Skeletal muscle tissue (tissue), 3 donors: ENCODE measurements at regions not wholly inside any gene's neighbourhood (a gene's known extent, or its start where the extent isn't known, plus 50 kb on each side); places are given as distances from the start of the nearest gene placed in this dataset.

ENCODE experiments used
- H3K27ac ChIP-seq: one replicate; pipeline ENCODE4 v1.7.0; 2013; ENCODE audit warnings: mild to moderate bottlenecking, low read depth, low read length, inconsistent platforms
- H3K27me3 ChIP-seq, 3 donors: one replicate each; pipeline ENCODE4 v1.7.0; 2013; ENCODE audit warnings: low read length in 3 of 3; ENCODE audit not compliant: control insufficient read depth in 3 of 3, insufficient read depth in 3 of 3
- H3K36me3 ChIP-seq, 3 donors: one replicate each; pipeline ENCODE4 v1.7.0; 2013; ENCODE audit warnings: low read length in 3 of 3; ENCODE audit not compliant: control insufficient read depth in 3 of 3, insufficient read depth in 3 of 3
- H3K4me1 ChIP-seq, 3 donors: one replicate each; pipeline ENCODE4 v1.7.0; 2013; ENCODE audit warnings: low read length in 3 of 3, mild to moderate bottlenecking in 3 of 3; ENCODE audit not compliant: control insufficient read depth in 3 of 3, insufficient read depth in 3 of 3
- H3K4me3 ChIP-seq, 3 donors: one replicate each; pipeline ENCODE4 v1.7.0; 2013; ENCODE audit warnings: low read length in 3 of 3
- H3K9ac ChIP-seq, 3 donors: one replicate each; pipeline ENCODE4 v1.7.0; 2013; ENCODE audit warnings: low read length in 3 of 3, mild to moderate bottlenecking in 3 of 3, moderate library complexity in 2 of 3, low read depth in 1 of 3
- H3K9me3 ChIP-seq, 3 donors: one replicate each; pipeline ENCODE4 v1.7.0; 2013; ENCODE audit warnings: low read length in 3 of 3; ENCODE audit not compliant: control insufficient read depth in 3 of 3
- donor health status: Osteomylitis.

DNA sequence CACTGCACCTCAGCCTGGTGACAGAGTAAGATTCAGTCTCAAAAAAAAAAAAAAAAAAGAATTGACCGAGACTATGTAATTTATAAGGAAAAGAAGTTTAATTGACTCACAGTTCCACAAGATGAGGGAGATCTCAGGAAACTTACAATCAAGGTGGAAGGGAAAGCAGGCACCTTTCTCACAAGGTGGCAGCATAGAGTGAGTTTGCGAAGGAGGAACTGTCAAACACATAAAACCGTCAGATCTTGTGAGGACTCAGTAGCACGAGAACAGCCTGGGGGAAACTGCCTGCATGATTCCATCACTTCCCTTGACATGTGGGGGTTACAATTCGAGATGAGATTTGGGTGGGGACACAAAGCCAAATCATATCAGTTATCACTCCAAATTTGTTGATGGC, 380.9 kb downstream of the EDEM1 start:
- no peaks in the 10 kb centered on the region for H3K4me1 ChIP-seq
- H3K9ac ChIP-seq, result no peak overlapping the region
- no peaks in the 10 kb centered on the region for H3K36me3 ChIP-seq
- H3K27me3 ChIP-seq, result no peaks in the 10 kb centered on the region
- peaks cover 0 to 3% (median 0%) of the 10 kb centered on the region in 3 donors for H3K9me3 ChIP-seq
- no peak overlapping the region for H3K27ac ChIP-seq
- no peak overlapping the region for H3K4me3 ChIP-seq

DNA sequence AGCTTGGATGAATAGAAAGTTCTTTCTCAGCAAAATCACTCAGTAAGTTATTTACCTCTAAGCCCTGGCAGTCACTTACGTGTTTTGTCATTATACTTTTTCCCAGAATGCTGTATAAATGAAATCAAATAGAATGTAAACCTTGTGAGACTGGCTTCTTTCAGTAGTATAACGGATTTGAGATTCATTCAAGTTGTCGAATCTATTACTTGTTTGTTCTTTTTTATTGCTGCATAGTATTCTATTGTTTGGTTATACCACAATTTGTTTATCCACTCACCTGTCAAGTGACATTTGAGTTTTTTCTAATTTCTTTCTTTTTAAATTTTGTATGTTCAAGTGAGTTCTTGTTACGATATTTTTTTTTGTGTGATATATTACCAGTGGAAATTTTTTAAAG, 381.6 kb downstream of the EDEM1 start:
- peaks cover 0 to 3% (median 0%) of the 10 kb centered on the region in 3 donors for H3K9me3 ChIP-seq
- no peak overlapping the region for H3K4me3 ChIP-seq
- H3K4me1 ChIP-seq, result no peaks in the 10 kb centered on the region
- H3K27ac ChIP-seq, result no peak overlapping the region
- no peak overlapping the region for H3K9ac ChIP-seq
- no peaks in the 10 kb centered on the region for H3K27me3 ChIP-seq
- H3K36me3 ChIP-seq, result no peaks in the 10 kb centered on the region

DNA sequence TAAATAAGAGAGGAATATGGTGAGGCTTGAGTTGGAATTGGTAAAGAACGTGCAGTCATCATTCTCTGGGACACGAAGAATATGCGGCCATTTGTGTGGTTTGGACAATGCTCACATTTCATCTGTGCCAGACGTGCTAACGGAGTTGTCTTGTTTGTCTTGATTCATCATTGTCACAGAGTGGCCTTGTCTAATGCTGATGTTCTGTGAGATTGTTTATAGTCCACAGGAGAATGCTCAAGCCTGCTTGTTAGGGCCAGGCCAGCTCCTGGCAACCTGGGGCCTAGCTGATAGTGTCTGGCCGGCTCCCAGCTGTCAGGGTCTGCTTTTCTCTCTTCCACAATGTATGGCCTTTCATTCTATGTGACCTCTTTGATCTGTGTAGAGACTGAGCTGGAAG, 384.7 kb downstream of the EDEM1 start:
- Histone ChIP-seq H3K36me3 (no peaks in the 10 kb centered on the region), H3K27me3 (no peaks in the 10 kb centered on the region), H3K4me1 (no peaks in the 10 kb centered on the region), H3K4me3 (no peak overlapping the region), H3K9ac (no peak overlapping the region), H3K27ac (no peak overlapping the region), H3K9me3 (peaks cover 0 to 3% (median 0%) of the 10 kb centered on the region in 3 donors)

DNA sequence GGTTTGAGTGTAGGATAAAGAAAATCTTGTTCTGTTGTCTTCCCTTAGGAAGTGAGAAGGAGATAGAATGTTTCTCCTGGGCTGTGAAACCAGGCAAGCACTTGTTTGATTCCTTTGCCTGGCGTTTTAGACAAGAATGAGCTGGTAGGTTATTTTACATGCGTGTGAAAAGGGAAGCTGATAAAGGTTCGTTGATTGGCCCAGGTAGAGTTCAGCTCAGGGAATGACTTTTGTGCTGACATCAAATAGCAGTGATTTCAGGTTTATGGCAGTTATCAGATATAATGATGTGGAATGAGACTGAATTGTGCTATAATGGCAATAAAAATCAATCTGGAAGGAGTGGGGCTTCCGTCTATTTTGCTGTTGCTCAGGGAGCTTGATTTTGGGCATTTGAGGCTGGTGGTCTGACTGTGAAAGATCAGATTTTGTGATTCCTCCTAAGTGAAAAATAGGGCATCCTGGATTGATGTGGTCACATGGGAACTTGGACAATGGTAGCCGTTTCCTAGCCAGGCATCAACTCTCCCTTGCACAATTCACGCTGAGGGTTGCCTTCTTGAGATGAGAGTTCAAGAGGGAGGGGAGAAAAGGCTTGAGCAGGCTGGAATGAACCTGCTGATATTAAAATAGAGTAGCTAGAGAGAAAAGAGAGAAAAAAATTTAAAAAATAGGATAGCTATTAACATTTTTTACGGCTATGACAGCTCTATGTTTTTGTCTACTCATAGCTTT, 388.9 kb downstream of the EDEM1 start:
- Histone ChIP-seq H3K4me1 (no peaks in the 10 kb centered on the region), H3K9me3 (no peaks in the 10 kb centered on the region), H3K27ac (no peak overlapping the region), H3K36me3 (no peaks in the 10 kb centered on the region), H3K27me3 (no peaks in the 10 kb centered on the region), H3K4me3 (no peak overlapping the region), H3K9ac (no peak overlapping the region)

DNA sequence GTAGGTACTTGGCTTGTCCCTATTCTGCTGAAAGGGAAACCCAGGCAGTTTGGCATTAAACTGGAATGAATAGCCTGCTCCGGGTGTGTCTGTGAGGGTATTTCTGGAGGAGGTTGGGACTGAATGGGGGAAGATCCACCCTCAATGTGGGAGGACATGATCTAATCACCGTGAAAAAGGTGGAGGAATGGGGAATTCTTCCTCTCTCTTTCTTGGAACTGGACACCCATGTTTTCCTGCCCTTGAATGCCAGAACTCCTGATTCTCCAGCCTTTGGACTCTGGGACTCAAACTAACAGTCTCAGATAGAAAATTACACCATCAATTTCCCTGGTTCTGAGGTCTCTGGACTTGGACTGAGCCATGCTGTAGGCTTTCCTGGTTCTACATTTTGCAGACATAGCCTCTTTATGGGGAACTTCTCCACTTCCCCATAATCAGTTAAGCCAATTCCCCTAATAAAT, 391.7 kb downstream of the EDEM1 start:
- Histone ChIP-seq H3K9ac (no peak overlapping the region), H3K27ac (no peak overlapping the region), H3K27me3 (no peaks in the 10 kb centered on the region), H3K36me3 (no peaks in the 10 kb centered on the region), H3K4me3 (no peak overlapping the region), H3K4me1 (no peaks in the 10 kb centered on the region), H3K9me3 (no peaks in the 10 kb centered on the region)

DNA sequence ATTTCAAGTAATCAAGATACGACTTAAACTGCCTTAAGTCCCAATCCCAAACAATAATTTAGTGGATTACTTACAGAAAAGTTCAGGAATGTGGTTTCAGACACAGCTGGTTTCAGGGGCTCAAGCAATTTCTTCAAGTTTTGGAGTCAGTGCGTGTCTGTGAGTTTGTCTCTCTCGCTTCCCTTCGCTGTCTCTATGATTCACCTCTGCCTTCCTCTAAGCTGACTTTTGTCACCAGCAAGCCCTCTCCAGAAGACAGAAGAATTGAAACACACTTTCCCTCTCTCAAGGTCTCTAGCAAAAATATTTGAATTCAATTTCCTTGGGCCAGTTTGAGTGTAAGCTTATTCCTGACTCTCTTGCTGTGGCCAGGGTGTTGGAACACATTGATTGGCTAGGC, 392.4 kb downstream of the EDEM1 start:
- Histone ChIP-seq H3K27ac (no peak overlapping the region), H3K36me3 (no peaks in the 10 kb centered on the region), H3K9ac (no peak overlapping the region), H3K9me3 (no peaks in the 10 kb centered on the region), H3K27me3 (no peaks in the 10 kb centered on the region), H3K4me1 (no peaks in the 10 kb centered on the region), H3K4me3 (no peak overlapping the region)

DNA sequence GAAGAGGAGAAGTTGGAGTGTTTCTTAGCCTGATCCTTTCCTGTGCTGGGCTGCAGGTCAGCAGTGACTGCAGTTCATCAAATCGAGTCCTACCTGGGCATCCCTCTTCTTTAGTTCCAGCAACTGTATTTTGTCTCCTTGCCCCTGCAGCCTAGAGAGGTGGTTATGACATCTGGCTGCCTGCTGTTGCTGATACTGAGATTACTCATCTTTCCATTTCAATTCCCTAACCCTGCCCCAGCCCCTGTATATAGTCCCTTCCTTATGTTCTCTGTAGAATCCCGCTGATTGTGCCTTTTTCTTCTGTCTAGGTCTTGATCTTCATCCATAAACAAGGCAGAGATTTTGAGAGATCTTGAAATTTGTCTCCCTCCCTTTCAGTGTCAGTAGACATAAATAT, 393.3 kb downstream of the EDEM1 start:
- H3K4me3 ChIP-seq, result no peak overlapping the region
- H3K36me3 ChIP-seq, result no peaks in the 10 kb centered on the region
- H3K27ac ChIP-seq, result no peak overlapping the region
- H3K9me3 ChIP-seq, result no peaks in the 10 kb centered on the region
- no peaks in the 10 kb centered on the region for H3K4me1 ChIP-seq
- H3K9ac ChIP-seq, result no peak overlapping the region
- H3K27me3 ChIP-seq, result no peaks in the 10 kb centered on the region

DNA sequence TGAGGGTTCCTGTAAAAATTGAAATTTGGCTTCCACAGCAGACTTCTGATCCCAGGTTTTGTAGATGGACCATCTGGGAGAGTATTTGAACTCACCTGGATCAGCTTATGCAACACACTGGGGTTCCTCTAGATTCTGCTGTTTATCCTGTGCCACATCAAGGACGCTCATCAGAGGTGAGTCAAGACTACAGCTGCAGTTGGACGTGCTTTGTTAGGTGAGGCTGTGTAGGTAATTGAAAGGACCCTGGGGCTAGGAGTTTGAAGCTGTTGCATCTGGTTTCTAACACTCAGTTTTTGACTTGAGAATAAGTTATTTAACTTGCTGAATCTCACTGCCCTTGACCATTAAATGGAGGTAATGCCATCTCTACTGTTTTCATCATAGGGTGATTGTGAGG, 394.2 kb downstream of the EDEM1 start:
- Histone ChIP-seq H3K4me3 (no peak overlapping the region), H3K36me3 (no peaks in the 10 kb centered on the region), H3K27me3 (no peaks in the 10 kb centered on the region)

DNA sequence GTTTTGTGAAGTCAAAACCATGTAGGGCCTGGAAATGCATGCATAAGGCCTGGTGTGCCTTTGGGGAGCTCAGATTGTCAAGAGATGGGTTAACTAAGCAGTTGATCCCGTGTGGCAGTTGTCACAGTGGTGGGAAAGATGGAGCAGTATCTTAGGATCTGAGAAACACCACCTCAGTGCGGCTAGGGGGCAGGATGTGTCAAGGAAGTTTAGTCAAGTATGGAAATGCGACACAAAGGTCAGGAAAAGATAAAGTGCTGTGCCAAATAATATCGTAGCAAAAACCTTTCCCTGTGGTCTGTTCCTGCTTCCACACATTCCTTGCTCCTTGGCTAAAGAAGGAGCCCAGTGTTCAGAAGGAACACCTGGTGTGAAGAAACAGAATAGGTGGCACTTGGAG, 396.4 kb downstream of the EDEM1 start:
- no peak overlapping the region for H3K4me3 ChIP-seq
- no peaks in the 10 kb centered on the region for H3K4me1 ChIP-seq
- H3K27ac ChIP-seq, result no peak overlapping the region
- H3K9ac ChIP-seq, result no peak overlapping the region
- H3K27me3 ChIP-seq, result no peaks in the 10 kb centered on the region
- no peaks in the 10 kb centered on the region for H3K36me3 ChIP-seq
- H3K9me3 ChIP-seq, result no peaks in the 10 kb centered on the region

More for the DNA sequence above, 394.2 kb downstream of the EDEM1 start:
- H3K9ac ChIP-seq, result no peak overlapping the region
- H3K4me1 ChIP-seq, result no peaks in the 10 kb centered on the region
- H3K9me3 ChIP-seq, result no peaks in the 10 kb centered on the region
- H3K27ac ChIP-seq, result no peak overlapping the region

DNA sequence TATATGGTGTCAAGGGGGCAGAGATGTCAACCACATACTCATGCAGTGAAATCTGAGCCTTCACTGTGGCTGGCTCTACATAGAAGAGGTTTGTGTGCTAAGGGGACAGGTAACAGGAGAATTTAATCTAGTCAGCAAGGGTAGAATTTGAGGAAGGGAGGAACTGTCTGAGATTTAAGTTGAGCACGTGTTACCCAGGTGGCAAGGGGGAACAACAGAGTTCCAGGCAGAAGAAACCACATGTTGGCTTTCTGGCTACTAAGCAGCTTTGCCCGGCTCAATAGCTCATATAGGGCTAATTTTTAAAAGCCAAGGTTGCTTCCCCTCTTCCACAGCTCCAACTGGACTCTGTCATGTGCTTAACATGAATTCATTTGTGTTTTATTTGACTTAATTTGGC, 397.6 kb downstream of the EDEM1 start:
- no peak overlapping the region for H3K4me3 ChIP-seq
- no peak overlapping the region for H3K9ac ChIP-seq
- no peak overlapping the region for H3K27ac ChIP-seq
- no peaks in the 10 kb centered on the region for H3K36me3 ChIP-seq
- no peaks in the 10 kb centered on the region for H3K27me3 ChIP-seq
- no peaks in the 10 kb centered on the region for H3K9me3 ChIP-seq
- H3K4me1 ChIP-seq, result no peaks in the 10 kb centered on the region
